ENCODE measurements at regions not wholly inside any gene's neighbourhood (a gene's known extent, or its start where the extent isn't known, plus 50 kb on each side); places are given as distances from the start of the nearest gene placed in this dataset.

- TF ChIP-seq POLR2A (IDR thresholded peaks at IDR 0.05) = no peak
- no peak for TF ChIP-seq EP300 (IDR thresholded peaks at IDR 0.05; ENCODE audit: low read depth)
- no peak for TF ChIP-seq CTCF (IDR thresholded peaks at IDR 0.05)
- TF ChIP-seq POLR2AphosphoS5 (IDR thresholded peaks at IDR 0.05) = no peak
Observed at GRCh38 chr6:78597966-78598365, 269.4 kb upstream of the IRAK1BP1 start.

Measured in transverse colon (tissue), 4 donors.